ENCODE measurements at regions not wholly inside any gene's neighbourhood (a gene's known extent, or its start where the extent isn't known, plus 50 kb on each side); places are given as distances from the start of the nearest gene placed in this dataset.

GRCh38 chr11:32161293-32161692 lies 70.4 kb downstream of the RCN1 start:
- DNase-seq: no peak

DNA sequence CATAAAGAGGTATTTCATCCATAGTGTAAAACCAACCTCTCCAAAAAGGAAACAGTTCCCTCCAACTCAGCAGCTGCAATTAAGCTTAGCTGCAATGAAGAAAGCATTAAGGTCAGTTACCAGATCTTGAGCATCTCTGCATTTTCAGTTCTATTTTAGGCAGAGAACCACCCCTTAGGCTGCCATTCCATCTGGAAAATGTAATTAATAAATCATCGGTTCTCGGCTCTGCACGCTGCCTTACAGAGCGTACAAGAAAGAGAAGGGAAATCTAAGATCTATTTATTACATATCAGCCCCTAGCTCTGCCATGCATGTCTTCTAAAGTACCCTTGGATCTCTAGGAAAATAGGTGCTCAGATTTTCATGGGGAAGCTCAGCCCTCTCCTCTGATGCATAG lies 71.5 kb downstream of the RCN1 start:
- DNase-seq: no peak

DNA sequence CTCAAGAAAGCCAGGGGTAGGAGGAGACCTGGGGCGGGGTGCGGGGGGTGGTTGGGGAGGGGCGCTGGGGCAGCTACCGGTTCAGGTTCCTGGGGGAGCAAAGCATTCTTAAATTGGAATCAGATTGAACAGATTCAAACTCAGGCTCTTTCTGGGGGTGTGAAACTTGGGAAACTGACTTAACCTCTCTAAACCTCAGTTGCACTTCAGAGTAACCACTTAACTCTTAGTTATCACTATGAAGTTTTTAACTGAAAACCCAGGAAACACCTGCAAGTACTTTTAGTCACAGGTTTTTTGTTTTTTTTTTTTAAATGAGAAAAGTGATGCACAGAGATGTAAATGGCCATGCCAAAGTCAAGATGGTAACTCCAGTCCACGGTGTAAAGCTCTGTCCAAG lies 72.0 kb downstream of the RCN1 start:
- no peak for DNase-seq

GRCh38 chr11:32163557-32163956 lies 72.7 kb downstream of the RCN1 start:
- no peak for DNase-seq

GRCh38 chr11:32164836-32165235 lies 74.0 kb downstream of the RCN1 start:
- no peak for DNase-seq

GRCh38 chr11:32168924-32169323 lies 78.0 kb downstream of the RCN1 start:
- no peak for DNase-seq

DNA sequence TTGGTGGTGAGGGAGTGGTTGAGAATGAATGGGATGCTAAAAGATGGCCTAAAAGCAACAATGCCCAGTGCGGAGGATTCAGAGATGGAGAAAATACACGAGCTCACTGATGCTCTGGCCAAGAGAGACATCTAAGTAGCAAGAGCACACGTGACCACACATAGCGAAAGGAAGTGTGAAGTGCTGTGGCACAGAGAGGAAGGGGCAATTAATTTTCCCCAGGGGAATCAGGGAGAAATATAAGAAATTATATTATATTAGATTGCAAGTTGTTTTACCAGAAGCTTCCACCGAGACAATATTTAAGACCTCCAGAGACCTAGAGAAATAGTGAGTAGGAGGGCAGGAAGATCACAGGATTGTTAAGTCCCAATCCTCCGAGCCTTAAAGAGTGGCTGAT lies 80.6 kb downstream of the RCN1 start:
- DNase-seq: no peak

GRCh38 chr11:32172041-32172847 lies 81.4 kb downstream of the RCN1 start:
- DNase-seq: no peak

GRCh38 chr11:32172848-32173834 lies 82.3 kb downstream of the RCN1 start:
- DNase-seq: peak in 1 of 2 experiments; percentile 6

GRCh38 chr11:32173977-32174376 lies 83.1 kb downstream of the RCN1 start:
- DNase-seq: no peak

- peak; percentile 64 to 68 for DNase-seq
Measured at GRCh38 chr11:32176223-32176934, 85.5 kb downstream of the RCN1 start.

- no peak for DNase-seq
Measured at GRCh38 chr11:32178692-32179091, 87.8 kb downstream of the RCN1 start.

DNA sequence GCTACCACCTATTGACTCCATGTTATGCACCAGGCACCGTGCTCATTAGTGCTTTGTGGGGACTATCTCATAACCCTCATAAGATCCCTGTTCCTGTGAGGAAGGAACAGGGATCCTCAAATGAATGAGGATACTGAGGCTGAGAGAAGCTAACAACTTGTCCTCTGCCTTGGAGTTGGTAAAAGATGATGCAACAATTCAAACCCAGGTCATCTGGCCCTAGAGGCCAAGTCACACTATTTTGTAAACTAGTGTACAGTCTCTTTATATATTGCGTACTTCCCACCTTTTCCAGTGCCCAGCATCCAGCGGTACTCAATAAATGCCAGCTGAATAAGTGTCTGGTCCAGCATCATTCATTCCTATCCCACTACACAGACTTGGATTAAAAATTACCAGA lies 92.6 kb downstream of the RCN1 start:
- no peak for DNase-seq

DNA sequence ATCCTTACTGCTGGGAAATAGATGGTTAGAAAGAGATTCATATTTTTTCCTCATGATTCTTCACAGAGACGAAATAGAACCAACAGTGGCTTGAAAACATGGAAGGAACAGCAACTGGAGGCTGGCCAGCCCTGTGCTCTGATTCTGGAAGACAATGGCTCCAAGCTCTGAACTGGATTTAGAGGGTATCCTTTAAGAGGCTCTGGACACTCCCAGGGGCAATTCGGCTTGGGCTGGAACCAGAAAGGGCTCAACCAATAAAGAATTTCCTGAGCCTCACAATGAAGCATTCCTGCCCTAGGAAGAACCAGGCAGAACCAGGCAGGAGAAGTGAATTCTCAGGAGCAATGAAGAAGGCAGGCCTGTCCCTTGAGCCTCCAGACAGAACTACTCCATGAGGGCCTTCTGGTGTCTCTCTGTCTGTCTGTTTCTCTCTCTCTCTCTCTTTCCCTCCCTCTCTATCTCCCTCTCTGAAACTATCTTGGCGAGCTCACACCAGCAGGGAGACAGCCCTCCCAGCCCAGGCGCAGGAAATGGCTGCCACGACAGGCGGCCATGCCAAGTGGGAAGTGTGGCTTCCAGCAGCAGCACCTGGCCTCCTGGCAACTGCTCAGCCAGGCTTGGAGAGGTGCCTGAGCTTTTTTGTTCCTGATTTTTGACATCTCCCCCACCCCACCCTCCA lies 93.3 kb downstream of the RCN1 start:
- no peak for DNase-seq

GRCh38 chr11:32184723-32185376 lies 94.0 kb downstream of the RCN1 start:
- DNase-seq: no peak

GRCh38 chr11:32186118-32186517 lies 95.2 kb downstream of the RCN1 start:
- no peak for DNase-seq

DNA sequence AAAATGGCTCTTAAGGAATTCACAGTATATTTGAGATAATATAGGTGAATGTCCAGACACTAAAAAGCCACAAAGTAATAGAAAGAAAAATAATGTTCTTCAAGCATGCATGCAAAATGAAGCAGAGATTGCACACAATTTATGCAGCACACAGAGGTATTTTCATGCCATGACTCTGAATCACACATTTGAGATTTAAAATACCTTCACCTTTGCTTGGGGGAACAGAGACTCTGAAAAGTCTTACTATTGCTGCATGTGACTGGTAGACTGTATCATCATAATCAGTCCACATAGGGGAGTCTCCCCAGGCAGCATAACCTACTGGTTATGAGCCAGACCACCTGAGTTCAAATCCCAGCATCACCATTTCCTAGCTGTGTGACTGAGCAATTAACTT lies 96.2 kb downstream of the RCN1 start:
- DNase-seq: no peak

DNA sequence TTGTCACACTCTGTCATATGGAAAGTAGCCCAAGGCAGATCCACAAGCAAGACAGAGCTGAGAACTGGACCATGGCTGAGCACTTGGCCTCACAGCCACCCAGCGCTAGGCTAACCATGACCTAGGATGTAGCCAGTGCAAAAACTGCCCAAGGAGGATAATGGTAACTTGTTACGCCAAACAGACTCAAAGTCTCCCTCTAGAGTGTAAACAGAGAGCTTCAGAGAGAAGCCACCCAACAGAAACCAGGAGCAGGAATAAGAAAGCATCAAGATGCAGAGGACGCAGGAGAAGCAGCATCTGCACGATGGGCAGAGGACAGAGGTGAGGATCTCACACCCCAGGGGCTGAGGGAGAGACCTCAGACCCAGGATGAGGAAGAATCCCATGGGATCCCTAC lies 97.9 kb downstream of the RCN1 start:
- DNase-seq: no peak

GRCh38 chr11:32196137-32196536 lies 105.3 kb downstream of the RCN1 start:
- no peak for DNase-seq

DNA sequence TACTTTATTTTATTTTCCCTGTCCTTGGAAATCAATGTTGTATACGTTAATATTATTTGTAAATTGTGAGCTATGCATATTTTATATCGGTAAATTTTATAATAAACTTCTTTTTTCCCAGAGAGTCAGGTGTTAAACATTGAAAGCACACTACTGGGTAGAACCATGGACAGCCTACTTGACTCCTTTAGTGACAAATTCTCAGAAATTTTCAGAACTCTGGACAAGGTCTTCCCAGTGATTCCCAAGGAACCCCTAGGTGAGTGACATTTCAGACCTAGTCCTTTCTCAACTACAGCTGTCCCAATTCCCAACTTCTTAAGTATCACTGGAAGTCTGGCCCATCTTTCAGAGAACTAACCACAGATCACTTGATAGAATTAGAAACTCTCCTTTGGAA lies 107.2 kb downstream of the RCN1 start:
- DNase-seq: no peak

- DNase-seq: no peak
Measured at GRCh38 chr11:32200136-32200847, 109.4 kb downstream of the RCN1 start.

Data from stimulated activated CD4-positive, alpha-beta T cell treated with anti-CD3 and anti-CD28 coated beads, Interleukin-4, amount 100 ng/mL, for 4 hours (primary cell).